Brain microvascular endothelial cell (primary cell): ENCODE measurements at regions not wholly inside any gene's neighbourhood (a gene's known extent, or its start where the extent isn't known, plus 50 kb on each side); places are given as distances from the start of the nearest gene placed in this dataset.
"Not testable (repeated sequence)": the region's sequence is repeated elsewhere in the genome, so short reads cannot be mapped to it uniquely, and the experiment has no call there.

ENCODE experiments used
- DNase-seq: peaks from one replicate; pipeline ENCODE4 v3.0.0-alpha.2; 2020
- H3K27ac ChIP-seq: fragments of 250-450 bp; sonication (Bioruptor Pico); 2 replicates; pipeline ENCODE4 v1.5.1; 2020; ENCODE audit warnings: mild to moderate bottlenecking, moderate library complexity
- H3K27me3 ChIP-seq: fragments of 250-450 bp; sonication (Bioruptor Pico); replicated peaks from 2 replicates; pipeline ENCODE4 v1.5.1; 2020; ENCODE audit warnings: mild to moderate bottlenecking
- H3K36me3 ChIP-seq: fragments of 250-450 bp; sonication (Bioruptor Pico); replicated peaks from 2 replicates; pipeline ENCODE4 v1.5.1; 2020; ENCODE audit warnings: mild to moderate bottlenecking
- H3K4me3 ChIP-seq: 2 replicates; pipeline ENCODE4 v1.5.1; 2011; ENCODE audit warnings: low read depth, mild to moderate bottlenecking, control low read depth, low read length, moderate library complexity
- in situ Hi-C: cut with HindIII; loops from 2 replicates; pipeline ENCODE4 v1.10.0; 2017; ENCODE audit warnings: low sequenced_read_pairs, low pct_ligation_motif_present
- TF ChIP-seq, protein P1 (sequence below): IDR thresholded peaks from 2 replicates; pipeline ENCODE4 v1.5.1; 2011; ENCODE audit warnings: low read depth, mild to moderate bottlenecking, moderate library complexity, low read length, control low read depth, inconsistent platforms; ENCODE audit errors: missing control alignments

DNA sequence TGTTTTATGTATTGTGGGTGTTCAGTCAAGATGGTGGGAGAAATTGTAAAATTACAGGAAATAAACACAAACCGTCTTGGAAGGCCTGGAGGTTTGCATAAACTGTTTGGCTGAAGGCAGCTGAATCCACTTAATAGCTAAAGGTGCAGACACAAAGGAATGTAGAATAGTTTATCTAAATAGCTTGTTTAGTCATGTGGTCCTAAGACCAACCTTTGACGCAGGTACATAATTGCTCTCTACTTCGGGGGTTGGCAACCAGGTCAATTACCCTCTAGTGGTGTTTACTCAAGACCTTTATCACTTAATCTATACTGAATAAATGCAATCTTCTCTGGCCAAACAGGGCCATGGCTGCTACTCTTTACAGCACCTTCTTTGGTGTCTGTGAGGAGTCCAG is 502.8 kb downstream of the IGSF11 start:
- in situ Hi-C loops, result no loop called here
- H3K36me3 ChIP-seq, result no peaks in the 10 kb centered on the region
- TF ChIP-seq, protein P1, sequence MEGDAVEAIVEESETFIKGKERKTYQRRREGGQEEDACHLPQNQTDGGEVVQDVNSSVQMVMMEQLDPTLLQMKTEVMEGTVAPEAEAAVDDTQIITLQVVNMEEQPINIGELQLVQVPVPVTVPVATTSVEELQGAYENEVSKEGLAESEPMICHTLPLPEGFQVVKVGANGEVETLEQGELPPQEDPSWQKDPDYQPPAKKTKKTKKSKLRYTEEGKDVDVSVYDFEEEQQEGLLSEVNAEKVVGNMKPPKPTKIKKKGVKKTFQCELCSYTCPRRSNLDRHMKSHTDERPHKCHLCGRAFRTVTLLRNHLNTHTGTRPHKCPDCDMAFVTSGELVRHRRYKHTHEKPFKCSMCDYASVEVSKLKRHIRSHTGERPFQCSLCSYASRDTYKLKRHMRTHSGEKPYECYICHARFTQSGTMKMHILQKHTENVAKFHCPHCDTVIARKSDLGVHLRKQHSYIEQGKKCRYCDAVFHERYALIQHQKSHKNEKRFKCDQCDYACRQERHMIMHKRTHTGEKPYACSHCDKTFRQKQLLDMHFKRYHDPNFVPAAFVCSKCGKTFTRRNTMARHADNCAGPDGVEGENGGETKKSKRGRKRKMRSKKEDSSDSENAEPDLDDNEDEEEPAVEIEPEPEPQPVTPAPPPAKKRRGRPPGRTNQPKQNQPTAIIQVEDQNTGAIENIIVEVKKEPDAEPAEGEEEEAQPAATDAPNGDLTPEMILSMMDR, result no peak

DNA sequence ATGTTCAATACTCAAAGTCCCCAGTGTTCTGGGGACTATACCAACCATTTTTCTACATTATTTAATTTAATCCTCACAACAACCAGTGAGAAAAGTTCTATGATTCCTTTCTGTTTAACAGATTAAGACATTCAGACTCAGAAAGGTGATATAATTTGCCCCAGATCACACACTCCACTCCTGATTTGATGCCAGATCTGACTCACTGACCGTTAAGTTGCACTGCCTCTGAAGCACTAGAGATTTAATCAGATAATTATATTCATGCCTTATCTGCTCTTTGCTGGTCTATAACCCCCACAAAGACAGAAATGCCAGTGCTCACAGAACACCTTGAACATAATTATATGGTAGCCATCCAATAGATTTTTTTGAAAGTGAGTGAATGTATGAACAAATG is 501.0 kb downstream of the IGSF11 start:
- Histone ChIP-seq H3K27me3 (no peaks in the 10 kb centered on the region), H3K4me3 (no peak overlapping the region), H3K27ac (no peak overlapping the region), H3K36me3 (no peaks in the 10 kb centered on the region)
- TF ChIP-seq, protein P1, result no peak
- DNase-seq, result no peak
- in situ Hi-C loops, result no loop called here

More for the DNA sequence above, 502.8 kb downstream of the IGSF11 start:
- Histone ChIP-seq H3K4me3 (no peak overlapping the region), H3K27ac (no peak overlapping the region), H3K27me3 (no peaks in the 10 kb centered on the region)
- DNase-seq, result no peak

DNA sequence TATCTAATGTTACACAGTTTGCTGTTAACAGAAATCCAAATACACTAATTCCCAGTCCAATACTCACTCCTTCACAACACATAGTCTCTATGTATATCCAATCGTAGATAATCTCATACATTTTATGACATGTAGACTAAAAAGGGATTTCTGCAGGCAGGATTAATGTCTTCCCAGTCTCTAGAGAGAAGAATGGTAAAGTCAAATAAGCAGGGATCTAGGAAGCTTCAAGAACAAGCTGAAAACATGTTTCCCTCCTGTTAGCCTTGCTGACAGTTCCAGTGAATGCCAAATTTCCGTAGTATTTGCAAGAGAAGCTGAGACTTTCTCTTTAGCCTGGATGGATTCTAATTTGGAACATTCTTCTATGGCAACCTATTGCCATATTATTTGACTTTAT is 500.1 kb downstream of the IGSF11 start:
- Histone ChIP-seq H3K36me3 (no peaks in the 10 kb centered on the region), H3K27ac (no peak overlapping the region), H3K4me3 (no peak overlapping the region), H3K27me3 (no peaks in the 10 kb centered on the region)
- TF ChIP-seq, protein P1, result no peak
- DNase-seq, result no peak
- in situ Hi-C loops, result no loop called here

- H3K27me3 ChIP-seq, result no peaks in the 10 kb centered on the region
- TF ChIP-seq, protein P1, result no peak
- H3K36me3 ChIP-seq, result no peaks in the 10 kb centered on the region
- in situ Hi-C loops, result no loop called here
- no peak overlapping the region for H3K4me3 ChIP-seq
- DNase-seq, result no peak
- H3K27ac ChIP-seq, result no peak overlapping the region
Observed at GRCh38 chr3:118536764-118537163, 497.9 kb downstream of the IGSF11 start.

DNA sequence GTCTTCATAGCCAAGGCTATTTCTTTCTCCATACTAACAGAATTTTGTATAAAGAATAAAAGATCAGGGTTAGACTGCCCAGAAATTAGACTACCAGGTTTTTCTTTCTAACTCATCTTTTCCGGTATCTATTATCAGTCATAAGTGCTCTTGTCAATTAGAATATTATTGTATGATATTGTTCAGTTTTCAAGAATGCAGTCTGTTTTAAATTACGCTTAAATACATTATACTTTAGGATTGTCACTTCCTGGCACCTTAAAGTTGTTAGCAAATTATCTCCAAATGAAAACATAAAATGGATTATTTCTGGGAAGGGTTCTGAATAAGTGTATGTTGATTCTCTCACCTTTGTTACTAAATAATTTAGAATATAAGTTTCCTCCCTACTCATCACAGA is 497.2 kb downstream of the IGSF11 start:
- DNase-seq, result no peak
- Histone ChIP-seq H3K27me3 (no peaks in the 10 kb centered on the region), H3K27ac (no peak overlapping the region), H3K36me3 (no peaks in the 10 kb centered on the region), H3K4me3 (no peak overlapping the region)
- in situ Hi-C loops, result no loop called here
- TF ChIP-seq, protein P1, result no peak

DNA sequence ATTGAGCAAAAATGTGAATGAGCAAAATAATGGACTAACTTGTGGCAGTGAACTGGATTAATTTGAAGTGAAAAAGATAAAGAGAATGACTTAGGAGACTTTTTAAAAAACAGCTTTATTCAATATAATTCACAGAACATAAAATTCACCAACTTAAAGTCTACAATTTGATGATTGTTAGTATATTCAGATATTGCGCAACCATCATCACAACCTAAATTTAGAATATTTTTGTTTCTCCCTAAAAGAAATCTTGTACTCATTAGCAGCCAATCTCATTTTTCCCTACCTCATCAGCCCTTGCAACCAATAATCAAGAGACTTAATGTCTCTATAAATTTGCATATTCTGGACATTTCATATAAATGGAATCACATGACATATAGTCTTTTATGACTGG is 496.5 kb downstream of the IGSF11 start:
- no peak overlapping the region for H3K4me3 ChIP-seq
- no peaks in the 10 kb centered on the region for H3K27me3 ChIP-seq
- DNase-seq, result no peak
- TF ChIP-seq, protein P1, result no peak
- in situ Hi-C loops, result no loop called here
- no peak overlapping the region for H3K27ac ChIP-seq
- H3K36me3 ChIP-seq, result no peaks in the 10 kb centered on the region

- in situ Hi-C loops, H3K36me3 ChIP-seq, DNase-seq, H3K4me3 ChIP-seq, H3K27ac ChIP-seq, H3K27me3 ChIP-seq: not testable (repeated sequence)
Observed at GRCh38 chr3:118539820-118540447, 494.7 kb downstream of the IGSF11 start.

DNA sequence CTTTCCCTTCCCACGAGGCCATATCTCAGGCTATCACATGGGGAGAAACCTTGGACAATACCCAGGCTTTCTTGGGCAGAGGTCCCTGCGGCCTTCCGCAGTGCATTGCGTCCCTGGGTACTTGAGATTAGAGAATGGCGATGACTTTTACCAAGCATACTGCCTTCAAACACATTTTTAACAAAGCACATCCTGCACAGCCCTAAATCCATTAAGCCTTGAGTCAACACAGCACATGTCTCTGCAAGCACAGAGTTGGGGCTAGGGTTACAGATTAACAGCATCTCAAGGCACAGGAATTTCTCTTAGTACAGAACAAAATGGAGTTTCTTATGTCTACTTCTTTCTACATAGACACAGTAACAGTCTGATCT is 494.2 kb downstream of the IGSF11 start:
- H3K36me3 ChIP-seq, H3K27ac ChIP-seq, H3K4me3 ChIP-seq, in situ Hi-C loops, DNase-seq, H3K27me3 ChIP-seq: not testable (repeated sequence)
